PC-9 (cell line): ENCODE measurements at regions not wholly inside any gene's neighbourhood (a gene's known extent, or its start where the extent isn't known, plus 50 kb on each side); places are given as distances from the start of the nearest gene placed in this dataset.

Experiments
- BruUV-seq: library from RNA; stranded (reverse); fragments of 400-500 nt; replicated peaks from 2 replicates; lab custom pipeline; 2021; lab: Mats Ljungman, UMichigan
- CTCF ChIA-PET: fragments of 300-600 bp; sonication (Branson Sonifier 250); formaldehyde crosslinking; loops from one replicate; lab custom pipeline; 2022; ENCODE audit warnings: antibody characterized with exemption; lab: Charles Lee
- POLR2A ChIA-PET: fragments of 300-600 bp; sonication (Branson Sonifier 250); formaldehyde crosslinking; loops from one replicate; lab custom pipeline; 2022; ENCODE audit warnings: antibody characterized with exemption; ENCODE audit not compliant: unreplicated experiment; lab: Charles Lee
- DNase-seq, 2 experiments: peaks; one replicate each; pipeline versions ENCODE4 v3.0.0 to v3.0.0-alpha.2; 2015 to 2022; ENCODE audit warnings: mixed read lengths in 1 of 2
- H2AFZ ChIP-seq: fragments of 200-600 bp; sonication (generic); 2 replicates; pipeline ENCODE4 v1.8.1; 2017; ENCODE audit warnings: antibody characterized with exemption
- H3F3A ChIP-seq: fragments of 200-600 bp; sonication (generic); 2 replicates; pipeline ENCODE4 v1.8.1; 2017; ENCODE audit warnings: antibody characterized with exemption, mild to moderate bottlenecking, low read depth; ENCODE audit not compliant: insufficient read depth
- H3K27ac ChIP-seq: fragments of 200-600 bp; sonication (generic); 2 replicates; pipeline ENCODE4 v1.6.1; 2016; ENCODE audit warnings: mixed run types
- H3K27me3 ChIP-seq: fragments of 200-600 bp; sonication (generic); 2 replicates; pipeline ENCODE4 v1.6.1; 2016; ENCODE audit warnings: low read depth, mixed run types; ENCODE audit not compliant: insufficient read depth
- H3K36me3 ChIP-seq: fragments of 200-600 bp; sonication (generic); 2 replicates; pipeline ENCODE4 v1.6.1; 2016; ENCODE audit warnings: low read depth, mixed run types
- H3K4me1 ChIP-seq: fragments of 200-600 bp; sonication (generic); replicated peaks from 2 replicates; pipeline ENCODE4 v1.6.1; 2016; ENCODE audit warnings: mixed run types; ENCODE audit not compliant: insufficient read depth
- H3K4me2 ChIP-seq: fragments of 200-600 bp; sonication (generic); 2 replicates; pipeline ENCODE4 v1.6.1; 2017; ENCODE audit warnings: mixed run types
- H3K4me3 ChIP-seq: fragments of 200-600 bp; sonication (generic); 2 replicates; pipeline ENCODE4 v1.6.1; 2016; ENCODE audit warnings: mixed run types
- H3K79me2 ChIP-seq: fragments of 200-600 bp; sonication (generic); 2 replicates; pipeline ENCODE4 v1.6.1; 2017; ENCODE audit warnings: low read depth, mixed run types
- H3K9me2 ChIP-seq: fragments of 200-600 bp; sonication (generic); 2 replicates; pipeline ENCODE4 v1.8.1; 2017; ENCODE audit warnings: mild to moderate bottlenecking; ENCODE audit not compliant: insufficient read depth
- H3K9me3 ChIP-seq: fragments of 200-600 bp; sonication (generic); 2 replicates; pipeline ENCODE4 v1.8.1; 2016; ENCODE audit warnings: low read depth; ENCODE audit not compliant: insufficient read depth
- H4K20me1 ChIP-seq: fragments of 200-600 bp; sonication (generic); 2 replicates; pipeline ENCODE4 v1.8.1; 2017; ENCODE audit not compliant: insufficient read depth
- CTCF ChIP-seq: fragments of 200-600 bp; sonication (generic); conservative IDR thresholded peaks from 2 replicates; pipeline ENCODE4 v1.6.1; 2017; ENCODE audit warnings: mixed run types, antibody characterized with exemption, mild to moderate bottlenecking, moderate library complexity
- EZH2 ChIP-seq: fragments of 200-600 bp; sonication (generic); IDR thresholded peaks from 2 replicates; pipeline ENCODE4 v1.8.0; 2017; ENCODE audit warnings: antibody characterized with exemption, low read depth
- intact Hi-C: fragments of 100-400 bp; cut with micrococcal nuclease; formaldehyde crosslinking; loops from one replicate; pipeline ENCODE4 v1.10.0; 2022; ENCODE audit not compliant: unreplicated experiment

GRCh38 chr2:155714983-155715382 lies 617.5 kb downstream of the NR4A2 start:
- H3K4me1 ChIP-seq, result no peaks in the 10 kb centered on the region
- CTCF ChIA-PET, result no interaction called here
- intact Hi-C loops, result loop anchor here (10.0 kb wide), 1 partner anchor 620 kb away; the partner anchor contains the start of gene NR4A2
- BruUV-seq, result no TSS peak
- no peaks in the 10 kb centered on the region for H3K79me2 ChIP-seq
- TF ChIP-seq CTCF (no peak), EZH2 (no peak)
- no peaks in the 10 kb centered on the region for H3K27me3 ChIP-seq
- H3K27ac ChIP-seq, result no peak overlapping the region
- no peak for DNase-seq
- no peaks in the 10 kb centered on the region for H3K36me3 ChIP-seq
- H3K9me2 ChIP-seq, result no peaks in the 10 kb centered on the region
- no peaks in the 10 kb centered on the region for H3F3A ChIP-seq
- H4K20me1 ChIP-seq, result no peaks in the 10 kb centered on the region
- POLR2A ChIA-PET, result no interaction called here
- no peak overlapping the region for H2AFZ ChIP-seq
- H3K4me3 ChIP-seq, result no peak overlapping the region
- no peaks in the 10 kb centered on the region for H3K9me3 ChIP-seq
- H3K4me2 ChIP-seq, result no peak overlapping the region

GRCh38 chr2:155708071-155708470 lies 624.5 kb downstream of the NR4A2 start:
- POLR2A ChIA-PET, result no interaction called here
- DNase-seq, result no peak

GRCh38 chr2:155703917-155704316 lies 628.6 kb downstream of the NR4A2 start:
- no peaks in the 10 kb centered on the region for H3K79me2 ChIP-seq
- DNase-seq, result no peak
- no peak overlapping the region for H3K4me2 ChIP-seq
- no peak overlapping the region for H3K27ac ChIP-seq
- H2AFZ ChIP-seq, result no peak overlapping the region
- no peaks in the 10 kb centered on the region for H3F3A ChIP-seq
- no peaks in the 10 kb centered on the region for H4K20me1 ChIP-seq
- POLR2A ChIA-PET, result no interaction called here
- BruUV-seq, result no TSS peak
- CTCF ChIA-PET, result no interaction called here
- H3K27me3 ChIP-seq, result no peaks in the 10 kb centered on the region
- no peaks in the 10 kb centered on the region for H3K36me3 ChIP-seq
- H3K4me3 ChIP-seq, result no peak overlapping the region
- no peaks in the 10 kb centered on the region for H3K9me3 ChIP-seq
- no peaks in the 10 kb centered on the region for H3K4me1 ChIP-seq
- intact Hi-C loops, result no loop called here
- no peaks in the 10 kb centered on the region for H3K9me2 ChIP-seq
- no peak for TF ChIP-seq CTCF

More at GRCh38 chr2:155708071-155708470, 624.5 kb downstream of the NR4A2 start:
- CTCF ChIA-PET, result no interaction called here
- H3K9me3 ChIP-seq, result no peaks in the 10 kb centered on the region
- no TSS peak for BruUV-seq
- H3K36me3 ChIP-seq, result no peaks in the 10 kb centered on the region
- H3K27ac ChIP-seq, result no peak overlapping the region
- H3K4me1 ChIP-seq, result no peaks in the 10 kb centered on the region
- no peaks in the 10 kb centered on the region for H4K20me1 ChIP-seq
- no peak overlapping the region for H3K4me3 ChIP-seq
- intact Hi-C loops, result no loop called here
- H3K9me2 ChIP-seq, result no peaks in the 10 kb centered on the region
- no peaks in the 10 kb centered on the region for H3K79me2 ChIP-seq
- peak; percentile 23; the same call in 1 of the 2 replicates for TF ChIP-seq CTCF
- TF ChIP-seq EZH2, result no peak
- H3K4me2 ChIP-seq, result no peak overlapping the region
- H3F3A ChIP-seq, result no peaks in the 10 kb centered on the region
- no peak overlapping the region for H2AFZ ChIP-seq
- H3K27me3 ChIP-seq, result no peaks in the 10 kb centered on the region
